ENCODE measurements at regions not wholly inside any gene's neighbourhood (a gene's known extent, or its start where the extent isn't known, plus 50 kb on each side); places are given as distances from the start of the nearest gene placed in this dataset.

DNA sequence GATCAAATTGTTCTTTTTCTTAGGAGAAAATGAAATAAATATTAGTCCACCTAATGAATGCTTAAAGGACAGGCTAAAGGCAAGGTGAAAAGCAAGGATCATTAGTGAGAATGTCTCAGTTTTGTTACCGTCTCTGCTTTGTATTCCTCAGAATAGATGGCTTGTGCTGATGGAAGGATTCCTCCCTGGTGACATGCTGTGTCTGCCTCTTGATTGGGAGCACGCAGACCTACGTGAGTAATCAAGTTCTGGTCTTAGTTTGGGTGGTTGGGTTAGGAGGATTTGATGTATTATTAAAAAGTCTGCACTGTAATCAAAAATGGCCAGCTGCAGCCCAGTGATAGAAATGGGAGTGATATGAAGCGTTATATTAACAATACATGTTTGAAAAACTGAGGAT lies 78.8 kb upstream of the RTL1 start:
- H3K9me3 ChIP-seq (ENCODE audit: insufficient read depth, low read depth, low read length): no peaks in the 10 kb centered on the region
- no peaks in the 10 kb centered on the region for H3K4me1 ChIP-seq (ENCODE audit: insufficient read depth, low read length)
- H3K4me3 ChIP-seq (ENCODE audit: low read length): no peak overlapping the region
- H3K27me3 ChIP-seq (ENCODE audit: insufficient read depth, low read length): no peaks in the 10 kb centered on the region
- H3K36me3 ChIP-seq (ENCODE audit: insufficient read depth, low read length): no peaks in the 10 kb centered on the region
- 62% methylated on average over 4 of the region's 4 CpGs for WGBS
- H3K27ac ChIP-seq (ENCODE audit: low read depth, low read length): no peak overlapping the region
- no peak overlapping the region for H3K9ac ChIP-seq (ENCODE audit: low read depth, low read length)

DNA sequence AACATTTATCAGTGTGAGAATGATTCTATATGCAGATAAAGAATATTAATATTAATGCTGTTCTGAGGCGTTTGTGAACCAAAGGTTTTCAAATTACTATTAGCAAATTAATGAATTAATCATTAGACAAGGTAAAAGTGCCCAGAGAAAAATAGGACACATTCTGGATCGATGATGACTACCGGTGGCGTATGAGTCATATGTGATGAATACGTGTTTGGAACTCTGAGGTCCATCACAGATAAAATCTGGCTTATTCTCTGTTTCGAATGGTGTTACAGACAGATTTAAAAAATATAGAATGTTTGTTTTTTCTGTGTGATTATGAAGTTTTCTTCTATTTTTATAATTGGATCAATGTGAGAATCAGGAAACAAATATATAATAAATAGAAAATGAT lies 79.2 kb upstream of the RTL1 start:
- no peak overlapping the region for H3K27ac ChIP-seq (ENCODE audit: low read depth, low read length)
- no peaks in the 10 kb centered on the region for H3K4me1 ChIP-seq (ENCODE audit: insufficient read depth, low read length)
- H3K9ac ChIP-seq (ENCODE audit: low read depth, low read length): no peak overlapping the region
- no peaks in the 10 kb centered on the region for H3K27me3 ChIP-seq (ENCODE audit: insufficient read depth, low read length)
- H3K9me3 ChIP-seq (ENCODE audit: insufficient read depth, low read depth, low read length): no peaks in the 10 kb centered on the region
- WGBS: 91% methylated on average over 5 of the region's 6 CpGs
- no peak overlapping the region for H3K4me3 ChIP-seq (ENCODE audit: low read length)
- no peaks in the 10 kb centered on the region for H3K36me3 ChIP-seq (ENCODE audit: insufficient read depth, low read length)

DNA sequence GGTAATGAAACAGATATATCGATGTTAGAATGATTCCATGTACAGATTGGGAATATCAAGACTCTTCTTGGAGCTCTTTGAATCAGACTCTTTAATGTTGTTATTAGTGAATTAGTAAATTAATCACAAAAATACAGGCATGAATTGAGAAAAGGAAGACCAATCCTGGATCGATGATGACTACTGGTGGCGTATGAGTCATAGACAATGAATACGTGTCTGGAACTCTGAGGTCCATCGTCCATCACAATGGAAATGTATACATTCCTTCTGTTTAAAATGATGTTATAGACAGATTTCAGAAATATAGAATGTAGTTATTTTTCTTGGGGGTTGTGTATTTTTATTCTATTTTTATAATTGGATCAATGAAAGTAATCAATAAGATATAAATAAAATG lies 80.2 kb upstream of the RTL1 start:
- Histone ChIP-seq H3K27me3 (ENCODE audit: insufficient read depth, low read length) (no peaks in the 10 kb centered on the region), H3K9me3 (ENCODE audit: insufficient read depth, low read depth, low read length) (no peaks in the 10 kb centered on the region), H3K9ac (ENCODE audit: low read depth, low read length) (no peak overlapping the region), H3K27ac (ENCODE audit: low read depth, low read length) (no peak overlapping the region), H3K36me3 (ENCODE audit: insufficient read depth, low read length) (no peaks in the 10 kb centered on the region), H3K4me1 (ENCODE audit: insufficient read depth, low read length) (no peaks in the 10 kb centered on the region), H3K4me3 (ENCODE audit: low read length) (no peak overlapping the region)
- WGBS: 95% methylated on average over 5 of the region's 5 CpGs

DNA sequence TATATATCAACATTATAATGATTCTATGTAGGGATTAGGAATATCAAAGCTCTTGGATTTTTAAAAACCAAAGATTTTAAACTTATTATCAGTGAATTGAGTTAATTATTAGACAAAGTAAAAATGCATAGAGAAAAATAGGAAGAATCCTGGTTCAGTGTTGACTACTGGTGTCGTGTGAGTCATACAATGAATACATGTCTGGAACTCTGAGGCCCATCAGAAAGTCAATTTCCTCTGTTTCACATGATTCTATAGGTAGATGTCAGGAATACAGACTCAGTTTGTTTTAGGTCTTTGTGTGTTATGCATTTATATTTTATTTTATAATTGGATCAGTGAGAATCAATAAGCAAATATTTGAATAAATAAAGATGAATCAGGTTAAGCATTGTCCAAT lies 84.5 kb upstream of the RTL1 start:
- Histone ChIP-seq H3K36me3 (ENCODE audit: insufficient read depth, low read length) (no peaks in the 10 kb centered on the region), H3K27me3 (ENCODE audit: insufficient read depth, low read length) (no peaks in the 10 kb centered on the region), H3K27ac (ENCODE audit: low read depth, low read length) (no peak overlapping the region), H3K4me3 (ENCODE audit: low read length) (no peak overlapping the region), H3K9ac (ENCODE audit: low read depth, low read length) (no peak overlapping the region), H3K9me3 (ENCODE audit: insufficient read depth, low read depth, low read length) (no peaks in the 10 kb centered on the region), H3K4me1 (ENCODE audit: insufficient read depth, low read length) (no peaks in the 10 kb centered on the region)
- 88% methylated on average over 1 of the region's 1 CpG for WGBS

GRCh38 chr14:100988411-100988900 lies 84.9 kb upstream of the RTL1 start:
- H3K9me3 ChIP-seq (ENCODE audit: insufficient read depth, low read depth, low read length): no peaks in the 10 kb centered on the region
- H3K4me3 ChIP-seq (ENCODE audit: low read length): no peak overlapping the region
- no peaks in the 10 kb centered on the region for H3K27me3 ChIP-seq (ENCODE audit: insufficient read depth, low read length)
- H3K27ac ChIP-seq (ENCODE audit: low read depth, low read length): no peak overlapping the region
- no peaks in the 10 kb centered on the region for H3K4me1 ChIP-seq (ENCODE audit: insufficient read depth, low read length)
- H3K9ac ChIP-seq (ENCODE audit: low read depth, low read length): no peak overlapping the region
- WGBS: 82% methylated on average over 5 of the region's 5 CpGs
- H3K36me3 ChIP-seq (ENCODE audit: insufficient read depth, low read length): no peaks in the 10 kb centered on the region

GRCh38 chr14:100988956-100989355 lies 85.4 kb upstream of the RTL1 start:
- Histone ChIP-seq H3K9me3 (ENCODE audit: insufficient read depth, low read depth, low read length) (no peaks in the 10 kb centered on the region), H3K36me3 (ENCODE audit: insufficient read depth, low read length) (no peaks in the 10 kb centered on the region), H3K27me3 (ENCODE audit: insufficient read depth, low read length) (no peaks in the 10 kb centered on the region), H3K9ac (ENCODE audit: low read depth, low read length) (no peak overlapping the region), H3K27ac (ENCODE audit: low read depth, low read length) (no peak overlapping the region), H3K4me3 (ENCODE audit: low read length) (no peak overlapping the region), H3K4me1 (ENCODE audit: insufficient read depth, low read length) (no peaks in the 10 kb centered on the region)
- WGBS: 99% methylated on average over 4 of the region's 4 CpGs

DNA sequence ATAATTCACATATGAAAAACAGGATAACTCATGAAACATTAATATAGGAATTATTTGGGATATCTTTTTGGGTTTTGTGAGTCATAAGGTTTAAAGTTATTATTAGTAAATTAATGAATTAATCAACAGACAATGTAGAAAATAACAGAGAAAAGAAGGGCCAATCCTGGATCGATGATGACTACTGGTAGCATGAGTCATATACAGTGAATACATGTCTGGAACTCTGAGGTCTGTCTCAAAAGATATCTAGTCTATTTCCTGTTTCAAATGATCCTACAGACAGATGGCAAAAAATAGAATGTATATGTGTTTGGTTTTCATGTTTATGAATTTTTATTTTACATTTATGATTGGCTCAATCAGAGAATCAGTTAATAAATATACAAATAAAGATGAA lies 86.4 kb upstream of the RTL1 start:
- no peaks in the 10 kb centered on the region for H3K4me1 ChIP-seq (ENCODE audit: insufficient read depth, low read length)

DNA sequence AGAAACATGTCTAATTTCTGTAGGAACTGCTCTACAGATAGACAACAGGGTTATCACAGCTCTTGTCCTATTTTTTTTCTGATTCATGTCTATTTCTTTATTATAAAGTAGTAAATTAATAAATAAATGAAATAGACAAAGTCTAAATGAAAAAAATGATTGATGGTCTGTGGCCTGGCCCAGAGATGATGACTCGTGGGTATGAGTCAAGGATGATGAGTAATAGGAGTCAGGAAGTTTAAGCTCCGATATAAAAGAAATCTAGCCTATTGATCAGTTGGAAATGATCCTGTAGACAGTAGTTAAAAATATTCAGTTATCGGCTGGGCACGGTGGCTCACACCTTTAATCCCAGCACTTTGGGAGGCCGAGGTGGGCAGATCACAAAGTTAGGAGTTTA lies 90.6 kb upstream of the RTL1 start:
- H3K27ac ChIP-seq (ENCODE audit: low read depth, low read length): no peak overlapping the region
- H3K4me3 ChIP-seq (ENCODE audit: low read length): no peak overlapping the region
- H3K9me3 ChIP-seq (ENCODE audit: insufficient read depth, low read depth, low read length): no peaks in the 10 kb centered on the region
- no peaks in the 10 kb centered on the region for H3K4me1 ChIP-seq (ENCODE audit: insufficient read depth, low read length)
- 94% methylated on average over 5 of the region's 5 CpGs for WGBS
- H3K36me3 ChIP-seq (ENCODE audit: insufficient read depth, low read length): no peaks in the 10 kb centered on the region
- H3K27me3 ChIP-seq (ENCODE audit: insufficient read depth, low read length): no peaks in the 10 kb centered on the region
- no peak overlapping the region for H3K9ac ChIP-seq (ENCODE audit: low read depth, low read length)

More for the DNA sequence above, 86.4 kb upstream of the RTL1 start:
- Histone ChIP-seq H3K36me3 (ENCODE audit: insufficient read depth, low read length) (no peaks in the 10 kb centered on the region), H3K9ac (ENCODE audit: low read depth, low read length) (no peak overlapping the region), H3K4me3 (ENCODE audit: low read length) (no peak overlapping the region), H3K9me3 (ENCODE audit: insufficient read depth, low read depth, low read length) (no peaks in the 10 kb centered on the region), H3K27ac (ENCODE audit: low read depth, low read length) (no peak overlapping the region), H3K27me3 (ENCODE audit: insufficient read depth, low read length) (no peaks in the 10 kb centered on the region)
- WGBS: 91% methylated on average over 1 of the region's 1 CpG

DNA sequence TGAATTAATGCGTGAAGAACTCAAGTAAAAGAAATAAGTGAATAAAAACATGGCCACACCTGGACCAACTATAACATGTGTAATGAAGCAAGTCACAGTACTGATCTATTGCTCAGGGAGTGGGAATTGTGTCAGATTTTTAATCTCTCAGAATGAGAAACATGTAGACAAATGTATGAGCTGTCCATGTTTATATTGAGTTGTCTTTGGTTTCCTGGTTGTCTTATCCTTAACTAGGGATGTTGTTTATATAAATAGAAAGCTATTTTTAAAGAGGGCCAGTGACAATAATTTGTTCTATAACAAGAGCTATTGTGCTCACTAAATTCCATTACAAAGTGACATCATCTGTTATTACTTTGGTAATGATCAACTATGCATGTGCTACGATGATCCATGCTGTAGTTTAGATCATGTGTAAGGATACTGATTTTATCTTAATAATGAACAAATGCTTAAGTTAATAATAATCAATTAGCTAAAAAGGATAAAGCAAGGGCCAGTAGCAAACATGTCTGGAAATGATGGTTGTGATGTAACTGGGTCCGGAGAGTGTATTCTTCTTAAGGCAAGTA lies 91.3 kb upstream of the RTL1 start:
- no peak overlapping the region for H3K4me3 ChIP-seq (ENCODE audit: low read length)
- no peak overlapping the region for H3K27ac ChIP-seq (ENCODE audit: low read depth, low read length)
- no peak overlapping the region for H3K9ac ChIP-seq (ENCODE audit: low read depth, low read length)
- WGBS: 97% methylated on average over 2 of the region's 3 CpGs
- no peaks in the 10 kb centered on the region for H3K36me3 ChIP-seq (ENCODE audit: insufficient read depth, low read length)
- no peaks in the 10 kb centered on the region for H3K9me3 ChIP-seq (ENCODE audit: insufficient read depth, low read depth, low read length)
- H3K4me1 ChIP-seq (ENCODE audit: insufficient read depth, low read length): no peaks in the 10 kb centered on the region
- no peaks in the 10 kb centered on the region for H3K27me3 ChIP-seq (ENCODE audit: insufficient read depth, low read length)

- H3K9me3 ChIP-seq (ENCODE audit: insufficient read depth, low read depth, low read length): no peaks in the 10 kb centered on the region
- H3K27ac ChIP-seq (ENCODE audit: low read depth, low read length): no peak overlapping the region
- H3K27me3 ChIP-seq (ENCODE audit: insufficient read depth, low read length): no peaks in the 10 kb centered on the region
- H3K4me3 ChIP-seq (ENCODE audit: low read length): no peak overlapping the region
- 90% methylated on average over 4 of the region's 4 CpGs for WGBS
- H3K9ac ChIP-seq (ENCODE audit: low read depth, low read length): no peak overlapping the region
- H3K4me1 ChIP-seq (ENCODE audit: insufficient read depth, low read length): no peaks in the 10 kb centered on the region
- no peaks in the 10 kb centered on the region for H3K36me3 ChIP-seq (ENCODE audit: insufficient read depth, low read length)
These were observed 97.3 kb upstream of the RTL1 start for GRCh38 chr14:101000711-101001250.

DNA sequence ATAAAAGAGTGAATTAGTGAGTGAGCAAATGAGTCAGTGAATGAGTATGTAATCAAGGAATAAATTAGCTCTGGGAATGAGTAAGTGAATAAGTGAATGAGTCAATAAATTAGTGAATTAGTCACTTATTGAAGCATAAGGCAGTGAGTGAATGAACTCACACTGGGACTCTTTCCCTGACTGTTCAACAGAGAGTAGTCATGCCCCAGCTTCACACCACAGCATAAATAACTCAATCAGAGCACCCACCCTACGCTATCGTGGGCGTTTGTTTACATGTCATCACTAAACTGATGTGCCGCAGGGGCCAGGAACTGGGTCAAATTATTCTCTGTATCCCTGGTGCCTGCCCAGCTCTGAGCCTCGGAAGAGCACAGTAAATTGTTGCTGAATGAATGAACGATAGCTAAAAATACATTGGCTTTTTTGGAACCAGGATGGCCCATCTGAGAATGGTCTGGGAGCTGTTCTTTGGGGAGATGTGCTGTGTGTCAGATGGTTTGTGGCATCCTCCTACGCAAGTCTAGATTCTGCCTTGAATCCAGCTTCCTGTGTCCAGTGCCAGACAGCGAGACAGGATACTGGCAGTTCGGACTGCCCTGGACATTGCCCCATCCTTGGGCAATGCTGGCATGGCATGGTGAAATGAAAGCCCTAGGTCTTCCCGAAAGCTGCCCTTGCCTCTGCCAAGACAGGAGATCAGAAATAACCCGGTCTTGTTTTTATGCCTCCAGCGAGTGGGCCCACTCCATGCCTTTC lies 98.0 kb upstream of the RTL1 start:
- H3K4me1 ChIP-seq (ENCODE audit: insufficient read depth, low read length): no peaks in the 10 kb centered on the region
- no peaks in the 10 kb centered on the region for H3K9me3 ChIP-seq (ENCODE audit: insufficient read depth, low read depth, low read length)
- 83% methylated on average over 12 of the region's 12 CpGs for WGBS
- H3K27ac ChIP-seq (ENCODE audit: low read depth, low read length): no peak overlapping the region
- no peaks in the 10 kb centered on the region for H3K27me3 ChIP-seq (ENCODE audit: insufficient read depth, low read length)
- no peak overlapping the region for H3K9ac ChIP-seq (ENCODE audit: low read depth, low read length)
- H3K36me3 ChIP-seq (ENCODE audit: insufficient read depth, low read length): no peaks in the 10 kb centered on the region
- H3K4me3 ChIP-seq (ENCODE audit: low read length): no peak overlapping the region
